H1 (cell line): ENCODE measurements at regions not wholly inside any gene's neighbourhood (a gene's known extent, or its start where the extent isn't known, plus 50 kb on each side); places are given as distances from the start of the nearest gene placed in this dataset.

Experiments
- CBX8 ChIP-seq: fragments of 300-800, 300-1000 bp; sonication (generic); IDR thresholded peaks from 2 replicates; pipeline ENCODE4 v1.7.1; 2016; ENCODE audit warnings: low read depth, low read length, borderline replicate concordance
- CHD1 ChIP-seq: IDR thresholded peaks from 2 replicates; pipeline ENCODE4 v1.6.1; 2012; ENCODE audit warnings: low read depth, low read length, improper control_type of control experiment
- HDAC6 ChIP-seq: IDR thresholded peaks from one replicate; pipeline ENCODE4 v1.7.1; 2012; ENCODE audit warnings: low read depth, mild to moderate bottlenecking, inconsistent platforms, low read length, moderate library complexity
- RNF2 ChIP-seq: fragments of 200-900, 300-1000 bp; sonication (generic); IDR thresholded peaks from 2 replicates; pipeline ENCODE4 v1.7.1; 2016; ENCODE audit warnings: borderline replicate concordance, low read depth, mild to moderate bottlenecking, antibody characterized with exemption, low read length; ENCODE audit not compliant: poor library complexity, severe bottlenecking; ENCODE audit errors: missing control alignments
- RXRA ChIP-seq: IDR thresholded peaks from 2 replicates; pipeline ENCODE4 v1.6.1; 2011; ENCODE audit warnings: low read depth, mild to moderate bottlenecking, low read length, moderate library complexity; ENCODE audit not compliant: insufficient read depth
- SIN3A ChIP-seq, 2 experiments: IDR thresholded peaks in 1 of 2; conservative IDR thresholded peaks in 1 of 2; 2 replicates each; pipeline ENCODE4 v1.6.1; 2011 to 2012; ENCODE audit warnings: low read length in 2 of 2, improper control_type of control experiment in 1 of 2, low read depth in 1 of 2, mild to moderate bottlenecking in 1 of 2
- TF ChIP-seq, protein P1 (sequence below), 3 experiments: IDR thresholded peaks; 1 replicate in 2 of 3; 2 replicates in 1 of 3; pipeline versions ENCODE4 v1.5.1 to v1.6.1; 2011; ENCODE audit warnings: low read length in 3 of 3, mild to moderate bottlenecking in 3 of 3, inconsistent platforms in 2 of 3, low read depth in 1 of 3, moderate library complexity in 1 of 3; ENCODE audit not compliant: insufficient read depth in 1 of 3; ENCODE audit errors: control extremely low read depth in 1 of 3

DNA sequence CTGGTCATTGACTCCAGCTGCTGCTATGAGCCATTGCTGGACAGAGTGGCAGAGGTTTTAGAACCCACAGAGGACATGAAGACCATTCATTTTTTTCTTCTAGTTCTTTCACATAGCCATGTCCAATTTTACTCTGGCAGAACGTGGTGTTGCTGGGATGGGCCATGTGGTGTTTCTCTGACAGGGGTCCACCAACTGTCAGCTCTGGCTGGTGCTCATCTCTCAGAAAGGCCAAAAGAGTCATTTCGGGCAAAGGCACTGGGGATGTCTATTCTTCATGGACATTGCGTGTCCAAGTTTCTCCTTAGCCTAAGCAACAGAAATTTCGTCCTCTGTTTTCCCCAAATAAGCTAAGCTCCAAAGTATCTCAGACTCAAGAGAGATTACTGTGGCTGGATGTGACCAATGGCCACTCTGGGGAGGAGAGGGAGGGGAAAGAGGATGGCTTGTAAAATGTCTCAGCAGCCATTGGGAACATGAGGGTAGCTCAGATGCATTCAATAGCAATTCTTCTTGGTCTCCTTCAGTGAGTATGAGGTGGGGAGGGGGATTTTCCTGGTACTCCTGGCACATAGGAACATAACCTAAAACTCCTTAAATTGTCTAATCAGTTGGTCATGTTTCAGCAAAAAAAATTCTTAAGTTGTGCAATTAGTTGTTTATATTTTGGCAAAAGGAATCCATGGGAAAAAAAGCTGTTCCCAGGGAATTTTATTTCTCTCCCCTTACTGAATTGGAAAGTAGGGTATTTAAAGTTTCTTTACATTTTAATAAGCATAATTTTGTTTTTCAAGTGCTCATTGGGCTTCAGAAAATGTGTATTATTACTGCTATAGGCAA, 131.6 kb upstream of the MITF start (continued):
- TF ChIP-seq, protein P1, sequence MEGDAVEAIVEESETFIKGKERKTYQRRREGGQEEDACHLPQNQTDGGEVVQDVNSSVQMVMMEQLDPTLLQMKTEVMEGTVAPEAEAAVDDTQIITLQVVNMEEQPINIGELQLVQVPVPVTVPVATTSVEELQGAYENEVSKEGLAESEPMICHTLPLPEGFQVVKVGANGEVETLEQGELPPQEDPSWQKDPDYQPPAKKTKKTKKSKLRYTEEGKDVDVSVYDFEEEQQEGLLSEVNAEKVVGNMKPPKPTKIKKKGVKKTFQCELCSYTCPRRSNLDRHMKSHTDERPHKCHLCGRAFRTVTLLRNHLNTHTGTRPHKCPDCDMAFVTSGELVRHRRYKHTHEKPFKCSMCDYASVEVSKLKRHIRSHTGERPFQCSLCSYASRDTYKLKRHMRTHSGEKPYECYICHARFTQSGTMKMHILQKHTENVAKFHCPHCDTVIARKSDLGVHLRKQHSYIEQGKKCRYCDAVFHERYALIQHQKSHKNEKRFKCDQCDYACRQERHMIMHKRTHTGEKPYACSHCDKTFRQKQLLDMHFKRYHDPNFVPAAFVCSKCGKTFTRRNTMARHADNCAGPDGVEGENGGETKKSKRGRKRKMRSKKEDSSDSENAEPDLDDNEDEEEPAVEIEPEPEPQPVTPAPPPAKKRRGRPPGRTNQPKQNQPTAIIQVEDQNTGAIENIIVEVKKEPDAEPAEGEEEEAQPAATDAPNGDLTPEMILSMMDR (IDR thresholded peaks at IDR 0.05; ENCODE audit: control extremely low read depth in 1 of 3, insufficient read depth in 1 of 3, low read depth in 1 of 3, low read length in 3 of 3), result no peak
- no peak for TF ChIP-seq SIN3A (conservative IDR thresholded peaks at IDR 0.05 in 1 of 2, IDR thresholded peaks at IDR 0.05 in 1 of 2; ENCODE audit: low read depth in 1 of 2, low read length in 2 of 2)
- no peak for TF ChIP-seq HDAC6
- no peak for TF ChIP-seq CHD1
- TF ChIP-seq RNF2, result no peak
- TF ChIP-seq CBX8, result no peak
- no peak for TF ChIP-seq RXRA
